IMR-90 (cell line): ENCODE measurements at regions not wholly inside any gene's neighbourhood (a gene's known extent, or its start where the extent isn't known, plus 50 kb on each side); places are given as distances from the start of the nearest gene placed in this dataset.

Source experiments
- ATAC-seq: fragments of 200-7000 bp; cut with Tn5 transposase; 2 replicates; pipeline ENCODE4 v1.9.1; 2020; ENCODE audit warnings: low read depth, mild to moderate bottlenecking, moderate library complexity
- BruUV-seq: library from RNA; stranded (reverse); fragments of 400-500 nt; replicated peaks from 2 replicates; lab custom pipeline; 2021; lab: Mats Ljungman, UMichigan
- CTCF ChIA-PET: fragments of 300-600 bp; formaldehyde crosslinking; extraction: SDS; loops from one replicate; lab custom pipeline; 2021; ENCODE audit warnings: antibody characterized with exemption; lab: Yijun Ruan, JAX
- POLR2A ChIA-PET: fragments of 300-600 bp; sonication (Branson Sonifier 250); formaldehyde crosslinking; loops from one replicate; lab custom pipeline; 2022; ENCODE audit warnings: antibody characterized with exemption; ENCODE audit not compliant: unreplicated experiment; lab: Charles Lee
- DNase-seq: peaks from one replicate; pipeline ENCODE4 v3.0.0; 2013
- H2AFZ ChIP-seq: replicated peaks from 2 replicates; pipeline ENCODE3; 2013; ENCODE audit warnings: low read length, mild to moderate bottlenecking; ENCODE audit not compliant: poor library complexity
- H2AK5ac ChIP-seq: 2 replicates; pipeline ENCODE4 v1.6.1; 2013; ENCODE audit warnings: low read depth, low read length, inconsistent platforms
- H2AK9ac ChIP-seq: replicated peaks from 2 replicates; pipeline ENCODE3; 2013; ENCODE audit warnings: mild to moderate bottlenecking, low read depth, low read length, moderate library complexity; ENCODE audit not compliant: poor library complexity
- H2BK120ac ChIP-seq: 2 replicates; pipeline ENCODE4 v1.6.1; 2013; ENCODE audit warnings: low read depth, low read length, inconsistent platforms
- H2BK15ac ChIP-seq: 3 replicates; pipeline ENCODE4 v1.6.1; 2013; ENCODE audit warnings: low read depth, low read length, inconsistent platforms
- H2BK20ac ChIP-seq: 2 replicates; pipeline ENCODE4 v1.6.1; 2013; ENCODE audit warnings: low read depth, mild to moderate bottlenecking, inconsistent platforms, low read length, moderate library complexity
- H2BK5ac ChIP-seq: 2 replicates; pipeline ENCODE4 v1.6.1; 2013; ENCODE audit warnings: mild to moderate bottlenecking, low read depth, low read length, inconsistent platforms; ENCODE audit not compliant: poor library complexity, severe bottlenecking
- H3K14ac ChIP-seq: replicated peaks from 2 replicates; pipeline ENCODE4 v1.6.1; 2013; ENCODE audit warnings: low read depth, low read length, inconsistent platforms
- H3K18ac ChIP-seq: 2 replicates; pipeline ENCODE4 v1.6.1; 2013; ENCODE audit warnings: low read depth, low read length, control low read depth
- H3K23ac ChIP-seq: 2 replicates; pipeline ENCODE4 v1.6.1; 2013; ENCODE audit warnings: low read depth, low read length, inconsistent platforms
- H3K27ac ChIP-seq: 2 replicates; pipeline ENCODE4 v1.5.1; 2013; ENCODE audit warnings: mild to moderate bottlenecking, control low read depth, low read length; ENCODE audit not compliant: insufficient read depth
- H3K27me3 ChIP-seq: 2 replicates; pipeline ENCODE4 v1.6.1; 2013; ENCODE audit warnings: low read length; ENCODE audit not compliant: control insufficient read depth, insufficient read depth
- H3K36me3 ChIP-seq: 2 replicates; pipeline ENCODE4 v1.6.1; 2013; ENCODE audit warnings: low read length, mixed read lengths; ENCODE audit not compliant: control insufficient read depth, insufficient read depth
- H3K4ac ChIP-seq: 2 replicates; pipeline ENCODE4 v1.6.1; 2013; ENCODE audit warnings: low read depth, low read length, inconsistent platforms
- H3K4me1 ChIP-seq: 2 replicates; pipeline ENCODE4 v1.6.1; 2013; ENCODE audit warnings: low read length, mixed read lengths; ENCODE audit not compliant: control insufficient read depth, insufficient read depth
- H3K4me2 ChIP-seq: 2 replicates; pipeline ENCODE4 v1.6.1; 2013; ENCODE audit warnings: low read depth, mild to moderate bottlenecking, control low read depth, low read length, moderate library complexity
- H3K4me3 ChIP-seq: 2 replicates; pipeline ENCODE4 v1.5.1; 2013; ENCODE audit warnings: low read depth, mild to moderate bottlenecking, control low read depth, low read length, moderate library complexity; ENCODE audit not compliant: insufficient read depth
- H3K56ac ChIP-seq: 2 replicates; pipeline ENCODE4 v1.6.1; 2013; ENCODE audit warnings: low read length, inconsistent platforms; ENCODE audit not compliant: insufficient read depth; ENCODE audit errors: extremely low read depth
- H3K79me1 ChIP-seq, 2 experiments: 2 replicates each; pipeline ENCODE4 v1.6.1; 2013; ENCODE audit warnings: low read length in 2 of 2, inconsistent platforms in 1 of 2, low read depth in 1 of 2
- H3K9ac ChIP-seq: 2 replicates; pipeline ENCODE4 v1.6.1; 2013; ENCODE audit warnings: low read depth, low read length, control low read depth
- H3K9me1 ChIP-seq: 2 replicates; pipeline ENCODE4 v1.6.1; 2013; ENCODE audit warnings: low read length, inconsistent platforms; ENCODE audit not compliant: insufficient read depth
- H3K9me3 ChIP-seq: 2 replicates; pipeline ENCODE4 v1.6.1; 2013; ENCODE audit warnings: low read length; ENCODE audit not compliant: control insufficient read depth, insufficient read depth
- H4K20me1 ChIP-seq: 2 replicates; pipeline ENCODE4 v1.6.1; 2013; ENCODE audit warnings: low read length, inconsistent platforms; ENCODE audit not compliant: insufficient read depth
- H4K5ac ChIP-seq: 2 replicates; pipeline ENCODE4 v1.6.1; 2013; ENCODE audit warnings: mild to moderate bottlenecking, low read depth, low read length, control low read depth
- H4K8ac ChIP-seq, 2 experiments: 2 replicates each; pipeline ENCODE4 v1.6.1; 2013; ENCODE audit warnings: low read depth in 2 of 2, low read length in 2 of 2, control low read depth in 1 of 2, inconsistent platforms in 1 of 2
- H4K91ac ChIP-seq: 2 replicates; pipeline ENCODE4 v1.6.1; 2013; ENCODE audit warnings: low read depth, low read length, inconsistent platforms; ENCODE audit not compliant: insufficient read depth
- BHLHE40 ChIP-seq: fragments of 150-350 bp; IDR thresholded peaks from 2 replicates; pipeline ENCODE4 v1.6.1; 2016; ENCODE audit warnings: mild to moderate bottlenecking, low read depth, low read length
- MAFK ChIP-seq: IDR thresholded peaks from 2 replicates; pipeline ENCODE4 v1.6.1; 2012; ENCODE audit warnings: low read depth, low read length, improper control_type of control experiment
- MXI1 ChIP-seq: IDR thresholded peaks from 2 replicates; pipeline ENCODE4 v1.6.1; 2012; ENCODE audit warnings: low read depth, mild to moderate bottlenecking, low read length, moderate library complexity, borderline replicate concordance
- POLR2A ChIP-seq: IDR thresholded peaks from 2 replicates; pipeline ENCODE4 v1.6.1; 2012; ENCODE audit warnings: mild to moderate bottlenecking, low read depth, low read length
- RAD21 ChIP-seq: IDR thresholded peaks from 2 replicates; pipeline ENCODE4 v1.6.1; 2012; ENCODE audit warnings: low read length, improper control_type of control experiment
- dilution Hi-C: fragments of 300-500 bp; cut with HindIII; formaldehyde crosslinking; loops from one replicate; pipeline ENCODE4 v1.14.3; 2018; ENCODE audit warnings: low sequenced_read_pairs; ENCODE audit not compliant: unreplicated experiment
- in situ Hi-C: fragments of 300-500 bp; cut with MboI; formaldehyde crosslinking; loops from 3 replicates; pipeline ENCODE4 v1.14.3; 2019; ENCODE audit warnings: low sequenced_read_pairs, inconsistent platforms, mixed read lengths
- intact Hi-C: fragments of 100-400 bp; cut with micrococcal nuclease; formaldehyde crosslinking; loops from 2 replicates; pipeline ENCODE4 v1.10.0; 2022

- Histone ChIP-seq H4K91ac (no peak overlapping the region), H2AK5ac (no peak overlapping the region), H2BK20ac (no peak overlapping the region), H2AFZ (no peak overlapping the region), H3K9me3 (peaks cover 4% of the 10 kb centered on the region), H3K18ac (no peak overlapping the region), H4K20me1 (no peaks in the 10 kb centered on the region), H3K4me3 (no peak overlapping the region), H3K23ac (no peak overlapping the region), H2BK120ac (no peak overlapping the region), H2BK15ac (no peak overlapping the region), H4K5ac (no peak overlapping the region), H3K4me1 (no peaks in the 10 kb centered on the region), H3K9ac (no peak overlapping the region), H3K27ac (no peak overlapping the region), H3K36me3 (no peaks in the 10 kb centered on the region), H3K9me1 (no peaks in the 10 kb centered on the region), H3K4me2 (no peak overlapping the region), H3K27me3 (no peaks in the 10 kb centered on the region), H2BK5ac (no peak overlapping the region), H3K14ac (no peak overlapping the region), H3K4ac (no peak overlapping the region), H2AK9ac (no peak overlapping the region), H4K8ac (no peak overlapping the region), H3K56ac (no peak overlapping the region), H3K79me1 (no peaks in the 10 kb centered on the region)
- ChIA-PET POLR2A (no interaction called here), CTCF (no interaction called here)
- BruUV-seq: no TSS peak
- in situ Hi-C loops (no loop called here), dilution Hi-C loops (no loop called here), intact Hi-C loops (no loop called here)
- ATAC-seq: no peak
- DNase-seq: no peak
- TF ChIP-seq BHLHE40 (no peak), RAD21 (no peak), POLR2A (no peak), MXI1 (no peak), MAFK (no peak)
Measured at GRCh38 chr7:106335814-106336213, 51.0 kb upstream of the NAMPT start.
